GM12891 (cell line): ENCODE measurements at regions not wholly inside any gene's neighbourhood (a gene's known extent, or its start where the extent isn't known, plus 50 kb on each side); places are given as distances from the start of the nearest gene placed in this dataset.
"Not testable (repeated sequence)": the region's sequence is repeated elsewhere in the genome, so short reads cannot be mapped to it uniquely, and the experiment has no call there.

Experiments used
- DNase-seq: peaks from one replicate; pipeline ENCODE4 v3.0.0; 2011; ENCODE audit warnings: low spot score; ENCODE audit not compliant: insufficient read length
- FAIRE-seq: peaks from 2 replicates; lab custom pipeline; 2011; peaks lifted over from hg19 to GRCh38; lab: Jason Lieb, UNC
- PAX5 ChIP-seq: IDR thresholded peaks from 2 replicates; pipeline ENCODE4 v1.6.1; 2011; ENCODE audit warnings: low read length, moderate library complexity, mild to moderate bottlenecking; ENCODE audit not compliant: insufficient read depth, severe bottlenecking
- POLR2A ChIP-seq: IDR thresholded peaks from 2 replicates; pipeline ENCODE4 v1.6.1; 2011; ENCODE audit warnings: low read depth, low read length, control low read depth
- POLR2AphosphoS5 ChIP-seq: IDR thresholded peaks from 2 replicates; pipeline ENCODE4 v1.6.1; 2011; ENCODE audit warnings: low read depth, low read length, control low read depth
- POU2F2 ChIP-seq: IDR thresholded peaks from 2 replicates; pipeline ENCODE4 v1.6.1; 2011; ENCODE audit warnings: low read depth, mild to moderate bottlenecking, control low read depth, low read length, moderate library complexity
- SPI1 ChIP-seq: IDR thresholded peaks from 2 replicates; pipeline ENCODE4 v1.6.1; 2011; ENCODE audit warnings: low read depth, low read length, control low read depth
- TAF1 ChIP-seq: IDR thresholded peaks from 2 replicates; pipeline ENCODE4 v1.6.1; 2011; ENCODE audit warnings: low read depth, low read length, control low read depth

GRCh38 chr20:43829951-43830690 is 84.5 kb upstream of the TOX2 start:
- no peak for FAIRE-seq
- DNase-seq, result no peak
- TF ChIP-seq PAX5 (no peak), TAF1 (no peak), POU2F2 (no peak), POLR2A (no peak), POLR2AphosphoS5 (no peak), SPI1 (no peak)

GRCh38 chr20:43827940-43828562 is 86.6 kb upstream of the TOX2 start:
- TF ChIP-seq POU2F2, result no peak
- TF ChIP-seq POLR2AphosphoS5, result no peak
- TF ChIP-seq PAX5, result no peak
- no peak for TF ChIP-seq POLR2A
- TF ChIP-seq SPI1, result no peak
- TF ChIP-seq TAF1, result no peak
- FAIRE-seq, result no peak
- no peak for DNase-seq

DNA sequence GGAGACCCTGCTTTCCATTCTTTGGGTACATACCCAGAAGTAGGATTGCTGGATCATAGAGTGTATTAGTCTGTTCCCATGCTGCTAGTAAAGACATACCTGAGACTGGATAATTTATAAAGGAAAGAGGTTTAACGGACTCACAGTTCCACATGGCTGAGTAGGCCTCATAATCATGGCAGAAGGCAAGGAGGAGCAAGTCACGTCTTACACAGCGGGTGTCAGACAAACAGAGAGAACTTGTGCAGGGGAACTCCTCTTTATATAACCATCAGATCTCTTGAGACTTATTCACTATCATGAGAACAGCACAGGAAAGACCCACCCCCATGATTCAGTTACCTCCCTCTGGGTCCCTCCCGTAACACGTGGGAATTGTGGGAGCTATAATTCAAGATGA is 87.7 kb upstream of the TOX2 start:
- FAIRE-seq, result peak; percentile 61
- not testable (repeated sequence) for DNase-seq

DNA sequence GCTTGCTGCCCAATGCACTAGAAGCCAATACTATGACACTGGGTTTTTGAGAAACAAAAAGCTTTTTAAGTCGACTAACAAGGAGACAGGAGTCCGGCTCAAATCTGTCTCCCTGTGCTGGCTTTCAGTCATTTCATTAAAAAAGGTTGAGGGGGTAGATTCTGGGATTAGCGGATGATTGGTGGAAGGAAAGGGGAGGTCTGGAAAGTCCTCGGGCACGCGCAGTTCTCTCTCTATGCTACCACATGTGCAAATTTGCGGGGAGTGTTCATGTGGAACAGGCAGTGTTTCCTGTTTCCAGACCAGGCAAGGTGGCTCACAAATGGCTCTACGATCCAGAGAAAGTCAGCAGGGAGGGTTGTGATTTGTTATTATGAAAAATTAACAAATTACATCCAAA is 89.1 kb upstream of the TOX2 start:
- TF ChIP-seq POLR2AphosphoS5 (no peak), PAX5 (no peak), POU2F2 (no peak), TAF1 (no peak), SPI1 (no peak), POLR2A (no peak)
- DNase-seq (no peak), FAIRE-seq (no peak)

DNA sequence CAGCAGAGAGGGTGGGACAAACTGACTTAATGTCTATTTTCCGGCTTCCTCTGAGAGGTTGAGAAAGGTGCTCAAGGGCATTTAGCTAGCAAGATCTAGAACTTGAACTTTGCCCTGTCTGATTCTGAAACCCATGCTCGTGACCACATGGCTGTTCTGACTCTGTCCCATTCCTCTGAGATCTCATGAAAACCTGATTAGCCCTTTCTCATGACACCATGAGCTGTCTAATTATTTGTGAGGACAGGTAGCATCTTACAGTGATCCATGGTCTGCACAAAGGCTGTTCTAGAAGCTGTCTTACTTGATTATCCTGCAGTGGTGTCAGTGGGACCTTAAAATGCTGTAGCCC is 89.6 kb upstream of the TOX2 start:
- DNase-seq (no peak), FAIRE-seq (no peak)
- TF ChIP-seq SPI1 (no peak), POLR2A (no peak), PAX5 (no peak), POLR2AphosphoS5 (no peak), POU2F2 (no peak), TAF1 (no peak)

- FAIRE-seq (no peak), DNase-seq (no peak)
- TF ChIP-seq SPI1 (no peak), POLR2A (no peak), POU2F2 (no peak), POLR2AphosphoS5 (no peak), PAX5 (no peak), TAF1 (no peak)
Observed at GRCh38 chr20:43824309-43825050, 90.2 kb upstream of the TOX2 start.

- TF ChIP-seq PAX5, result no peak
- TF ChIP-seq TAF1, result no peak
- DNase-seq (no peak), FAIRE-seq (no peak)
Observed at GRCh38 chr20:43821795-43822194, 92.9 kb upstream of the TOX2 start.

DNA sequence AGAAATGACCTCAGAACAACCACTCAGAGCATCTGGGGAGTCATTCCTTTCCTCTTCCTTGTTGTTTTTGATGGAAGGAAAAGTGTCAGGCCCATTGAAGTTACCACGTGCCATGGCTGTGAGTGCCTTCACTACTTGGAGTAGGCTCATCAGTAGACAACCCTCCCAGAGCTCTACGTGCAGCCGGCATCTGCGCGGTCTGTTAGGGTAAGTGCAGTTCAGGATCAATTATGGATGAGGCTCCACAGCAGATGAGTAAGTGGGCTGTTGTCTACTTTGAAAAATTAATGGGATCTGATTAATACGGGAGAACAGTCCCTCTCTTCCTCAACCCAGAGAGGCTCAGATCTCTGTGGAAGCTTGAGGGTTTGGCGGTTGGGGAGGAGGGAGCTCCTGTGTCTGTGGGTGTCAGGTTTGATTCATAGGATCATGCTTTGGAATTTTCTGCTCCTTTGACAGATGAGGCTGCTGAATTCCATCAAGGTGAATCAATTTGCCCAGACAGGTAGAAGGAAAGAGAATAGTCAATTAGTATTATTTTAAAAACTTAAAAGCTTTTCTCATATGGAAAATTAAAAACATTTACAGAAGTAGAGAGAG is 93.8 kb upstream of the TOX2 start:
- DNase-seq (no peak), FAIRE-seq (no peak)
- TF ChIP-seq POLR2A (no peak), POU2F2 (no peak), PAX5 (no peak), SPI1 (no peak), TAF1 (no peak), POLR2AphosphoS5 (no peak)

GRCh38 chr20:43812216-43812615 is 85.4 kb upstream of the GTSF1L start:
- TF ChIP-seq POU2F2 (no peak), TAF1 (no peak), POLR2AphosphoS5 (no peak), SPI1 (no peak), PAX5 (no peak), POLR2A (no peak)
- DNase-seq (no peak), FAIRE-seq (no peak)
